Fibroblast of skin of abdomen (primary cell): ENCODE measurements at regions not wholly inside any gene's neighbourhood (a gene's known extent, or its start where the extent isn't known, plus 50 kb on each side); places are given as distances from the start of the nearest gene placed in this dataset.

ENCODE experiments used
- DNase-seq: peaks from one replicate; pipeline ENCODE4 v3.0.0-alpha.2; 2013

- peak; percentile 53 for DNase-seq
Observed at GRCh38 chr21:20591284-20591683, 406.9 kb upstream of the NCAM2 start.

- no peak for DNase-seq
Observed at GRCh38 chr21:20592463-20592862, 405.7 kb upstream of the NCAM2 start.

GRCh38 chr21:20603236-20603635 is 395.0 kb upstream of the NCAM2 start:
- no peak for DNase-seq

GRCh38 chr21:20611008-20611407 is 387.2 kb upstream of the NCAM2 start:
- no peak for DNase-seq

- no peak for DNase-seq
Observed at GRCh38 chr21:20613654-20614053, 384.6 kb upstream of the NCAM2 start.

- DNase-seq = no peak
Observed at GRCh38 chr21:20617130-20617529, 381.1 kb upstream of the NCAM2 start.

- no peak for DNase-seq
Observed at GRCh38 chr21:20618878-20619277, 379.3 kb upstream of the NCAM2 start.

GRCh38 chr21:20627594-20627993 is 370.6 kb upstream of the NCAM2 start:
- no peak for DNase-seq

GRCh38 chr21:20631633-20632032 is 366.6 kb upstream of the NCAM2 start:
- DNase-seq = peak; percentile 51

GRCh38 chr21:20639026-20639425 is 359.2 kb upstream of the NCAM2 start:
- peak; percentile 59 for DNase-seq

GRCh38 chr21:20641241-20641640 is 357.0 kb upstream of the NCAM2 start:
- DNase-seq = no peak

- DNase-seq = no peak
Observed at GRCh38 chr21:20642681-20643080, 355.5 kb upstream of the NCAM2 start.

- no peak for DNase-seq
Observed at GRCh38 chr21:20644552-20644951, 353.7 kb upstream of the NCAM2 start.

- no peak for DNase-seq
Observed at GRCh38 chr21:20645344-20645743, 352.9 kb upstream of the NCAM2 start.

GRCh38 chr21:20646431-20647165 is 351.6 kb upstream of the NCAM2 start:
- DNase-seq = peak; percentile 75

GRCh38 chr21:20647607-20648006 is 350.6 kb upstream of the NCAM2 start:
- peak; percentile 81 for DNase-seq

GRCh38 chr21:20649231-20649630 is 349.0 kb upstream of the NCAM2 start:
- no peak for DNase-seq

- peak; percentile 3 for DNase-seq
Observed at GRCh38 chr21:20652846-20653245, 345.4 kb upstream of the NCAM2 start.

GRCh38 chr21:20661246-20661645 is 337.0 kb upstream of the NCAM2 start:
- DNase-seq = no peak

GRCh38 chr21:20661745-20662422 is 336.3 kb upstream of the NCAM2 start:
- no peak for DNase-seq

- peak; percentile 21 for DNase-seq
Observed at GRCh38 chr21:20662514-20662913, 335.7 kb upstream of the NCAM2 start.

- DNase-seq = no peak
Observed at GRCh38 chr21:20667931-20668330, 330.3 kb upstream of the NCAM2 start.

- no peak for DNase-seq
Observed at GRCh38 chr21:20685475-20685874, 312.7 kb upstream of the NCAM2 start.

- no peak for DNase-seq
Observed at GRCh38 chr21:20698585-20698984, 299.6 kb upstream of the NCAM2 start.
